ENCODE measurements at regions not wholly inside any gene's neighbourhood (a gene's known extent, or its start where the extent isn't known, plus 50 kb on each side); places are given as distances from the start of the nearest gene placed in this dataset.

GRCh38 chr3:152731511-152731910 lies 103.4 kb upstream of the P2RY1 start:
- no peak for TF ChIP-seq CTCF (IDR thresholded peaks at IDR 0.05; ENCODE audit: extremely low read depth, missing control alignments)
- DNase-seq (ENCODE audit: low spot score) = no peak

GRCh38 chr3:152733584-152734119 lies 101.3 kb upstream of the P2RY1 start:
- DNase-seq (ENCODE audit: low spot score) = no peak
- no peak for TF ChIP-seq CTCF (IDR thresholded peaks at IDR 0.05; ENCODE audit: extremely low read depth, missing control alignments)

- no peak for TF ChIP-seq CTCF (IDR thresholded peaks at IDR 0.05; ENCODE audit: extremely low read depth, missing control alignments)
- peak; percentile 48 for DNase-seq (ENCODE audit: low spot score)
Observed at GRCh38 chr3:152737021-152737908, 97.7 kb upstream of the P2RY1 start.

GRCh38 chr3:152738656-152739055 lies 96.3 kb upstream of the P2RY1 start:
- no peak for TF ChIP-seq CTCF (IDR thresholded peaks at IDR 0.05; ENCODE audit: extremely low read depth, missing control alignments)
- peak; percentile 8 for DNase-seq (ENCODE audit: low spot score)

- no peak for DNase-seq (ENCODE audit: low spot score)
- no peak for TF ChIP-seq CTCF (IDR thresholded peaks at IDR 0.05; ENCODE audit: extremely low read depth, missing control alignments)
Observed at GRCh38 chr3:152742368-152743347, 92.3 kb upstream of the P2RY1 start.

GRCh38 chr3:152745646-152746045 lies 89.3 kb upstream of the P2RY1 start:
- DNase-seq (ENCODE audit: low spot score) = no peak
- no peak for TF ChIP-seq CTCF (IDR thresholded peaks at IDR 0.05; ENCODE audit: extremely low read depth, missing control alignments)

Measured in GM20000 (cell line).